ENCODE measurements at regions not wholly inside any gene's neighbourhood (a gene's known extent, or its start where the extent isn't known, plus 50 kb on each side); places are given as distances from the start of the nearest gene placed in this dataset.
"Not testable (repeated sequence)": the region's sequence is repeated elsewhere in the genome, so short reads cannot be mapped to it uniquely, and the experiment has no call there.

GRCh38 chr5:92308679-92309078 is 925.6 kb upstream of the ARRDC3 start:
- TF ChIP-seq CTCF (IDR thresholded peaks at IDR 0.05) = no peak

GRCh38 chr5:92302356-92302755 is 919.2 kb upstream of the ARRDC3 start:
- DNase-seq (ENCODE audit: low spot score); H3K4me3 ChIP-seq; H3K27ac ChIP-seq: not testable (repeated sequence)

More at GRCh38 chr5:92308679-92309078, 925.6 kb upstream of the ARRDC3 start:
- no peak overlapping the region for H3K4me3 ChIP-seq
- no peak overlapping the region for H3K27ac ChIP-seq
- DNase-seq (ENCODE audit: low spot score) = no peak

GRCh38 chr5:92283521-92283920 is 900.4 kb upstream of the ARRDC3 start:
- no peak for TF ChIP-seq CTCF (IDR thresholded peaks at IDR 0.05)
- Histone ChIP-seq H3K4me3 (no peak overlapping the region), H3K27ac (no peak overlapping the region)
- no peak for DNase-seq (ENCODE audit: low spot score)

- not testable (repeated sequence) for H3K27ac ChIP-seq; DNase-seq (ENCODE audit: low spot score); H3K4me3 ChIP-seq
These were observed 888.6 kb upstream of the ARRDC3 start for GRCh38 chr5:92271750-92272149.

- Histone ChIP-seq H3K4me3 (no peak overlapping the region), H3K27ac (no peak overlapping the region)
- no peak for TF ChIP-seq CTCF (IDR thresholded peaks at IDR 0.05)
- no peak for DNase-seq (ENCODE audit: low spot score)
These were observed 885.2 kb upstream of the ARRDC3 start for GRCh38 chr5:92268343-92268742.

- Histone ChIP-seq H3K27ac (no peak overlapping the region), H3K4me3 (no peak overlapping the region)
- DNase-seq (ENCODE audit: low spot score) = no peak
- TF ChIP-seq CTCF (IDR thresholded peaks at IDR 0.05) = no peak
These were observed 884.7 kb upstream of the ARRDC3 start for GRCh38 chr5:92267830-92268229.

GRCh38 chr5:92265804-92266203 is 882.7 kb upstream of the ARRDC3 start:
- Histone ChIP-seq H3K4me3 (no peak overlapping the region), H3K27ac (no peak overlapping the region)
- TF ChIP-seq CTCF (IDR thresholded peaks at IDR 0.05) = no peak
- no peak for DNase-seq (ENCODE audit: low spot score)

GRCh38 chr5:92255605-92256004 is 872.5 kb upstream of the ARRDC3 start:
- H3K27ac ChIP-seq; DNase-seq (ENCODE audit: low spot score); H3K4me3 ChIP-seq: not testable (repeated sequence)

GRCh38 chr5:92248518-92248917 is 865.4 kb upstream of the ARRDC3 start:
- no peak overlapping the region for H3K27ac ChIP-seq
- no peak for DNase-seq (ENCODE audit: low spot score)
- no peak for TF ChIP-seq CTCF (IDR thresholded peaks at IDR 0.05)
- no peak overlapping the region for H3K4me3 ChIP-seq
